ENCODE measurements at regions not wholly inside any gene's neighbourhood (a gene's known extent, or its start where the extent isn't known, plus 50 kb on each side); places are given as distances from the start of the nearest gene placed in this dataset.

- TF ChIP-seq YY1 (IDR thresholded peaks at IDR 0.05; ENCODE audit: insufficient read depth, insufficient read length): no peak
- no peak for TF ChIP-seq SUZ12 (IDR thresholded peaks at IDR 0.05; ENCODE audit: extremely low read depth, insufficient read depth, insufficient read length)
Observed at GRCh38 chr4:124431653-124432192, 280.8 kb downstream of the ANKRD50 start.

Data from NT2/D1 (cell line).